Ovary (tissue), 7 donors: ENCODE measurements at regions not wholly inside any gene's neighbourhood (a gene's known extent, or its start where the extent isn't known, plus 50 kb on each side); places are given as distances from the start of the nearest gene placed in this dataset.

Experiments used
- DNase-seq, 5 donors: peaks; one replicate each; pipeline ENCODE4 v3.0.0-alpha.2; 2019 to 2020
- H3K27ac ChIP-seq, 2 donors: fragments of 200-600 bp; one replicate each; pipeline versions ENCODE4 v1.5.1 to v1.8.0; 2019 to 2022
- H3K27me3 ChIP-seq: fragments of 200-600 bp; one replicate; pipeline ENCODE4 v1.8.0; 2022
- H3K36me3 ChIP-seq: fragments of 200-600 bp; sonication (generic); one replicate; pipeline ENCODE4 v1.5.1; 2019
- H3K4me1 ChIP-seq: one replicate; pipeline ENCODE4 v1.8.1; 2013; ENCODE audit warnings: mild to moderate bottlenecking, moderate library complexity; ENCODE audit not compliant: insufficient read depth
- H3K4me3 ChIP-seq: fragments of 200-600 bp; sonication (generic); one replicate; pipeline ENCODE4 v1.5.1; 2017
- H3K9me3 ChIP-seq, 2 donors: fragments of 200-600 bp in 1 of 2; sonication (generic) in 1 of 2; one replicate each; pipeline versions ENCODE4 v1.5.1 to v1.8.1; 2013 to 2019; ENCODE audit warnings: mild to moderate bottlenecking in 1 of 2, moderate library complexity in 1 of 2
- CTCF ChIP-seq, 3 donors: fragments of 450-650 bp in 2 of 3; fragments of 200-600 bp in 1 of 3; IDR thresholded peaks; one replicate each; pipeline versions ENCODE4 v1.5.1 to v1.8.0; 2016 to 2022; ENCODE audit warnings: antibody characterized with exemption in 3 of 3, mild to moderate bottlenecking in 1 of 3
- EP300 ChIP-seq: sonication (generic); formaldehyde crosslinking; IDR thresholded peaks from one replicate; pipeline ENCODE4 v1.6.1; 2017; ENCODE audit warnings: antibody characterized with exemption
- POLR2A ChIP-seq: fragments of 450-650 bp; IDR thresholded peaks from one replicate; pipeline ENCODE4 v1.6.1; 2017; ENCODE audit warnings: antibody characterized with exemption, mild to moderate bottlenecking, moderate library complexity
- WGBS, 3 donors: extraction: QIAGEN DNeasy Blood & Tissue Kit in 1 of 3; methylation state at CpG; one replicate each; pipeline versions ENCODE4 v1.1.5 to v1.1.7; 2013 to 2017; 5-methylcytosine and 5-hydroxymethylcytosine counted together
- intact Hi-C, 4 donors: fragments of 100-400 bp; cut with DNase I; formaldehyde crosslinking; loops; one replicate each; pipeline versions ENCODE4 v1.11.0 to v1.15.1; 2022 to 2023
- donor health status: DM: no; HTN: no; CAD: no; lungs with moderate emphysema.
- donor health status: DM: no; HTN: no; CAD: no.
- donor health status: Bipolar disorder and iron deficiency.
- donor health status: DM: no; HTN: no; CAD: no.
- donor health status: DM: yes; HTN: yes; CAD: no.

GRCh38 chr21:15443740-15444117 is 286.1 kb upstream of the USP25 start:
- Histone ChIP-seq H3K36me3 (no peaks in the 10 kb centered on the region), H3K27ac (no peak overlapping the region), H3K4me1 (no peaks in the 10 kb centered on the region), H3K9me3 (no peaks in the 10 kb centered on the region), H3K4me3 (no peak overlapping the region), H3K27me3 (no peaks in the 10 kb centered on the region)
- DNase-seq: no peak
- intact Hi-C loops: no loop called here
- TF ChIP-seq CTCF (IDR thresholded peaks at IDR 0.05) (no peak), POLR2A (no peak), EP300 (no peak)
- whole genome bisulfite sequencing, 3 donors: 14 to 28% (median 20%) methylated on average over 2 of the region's 2 CpGs

DNA sequence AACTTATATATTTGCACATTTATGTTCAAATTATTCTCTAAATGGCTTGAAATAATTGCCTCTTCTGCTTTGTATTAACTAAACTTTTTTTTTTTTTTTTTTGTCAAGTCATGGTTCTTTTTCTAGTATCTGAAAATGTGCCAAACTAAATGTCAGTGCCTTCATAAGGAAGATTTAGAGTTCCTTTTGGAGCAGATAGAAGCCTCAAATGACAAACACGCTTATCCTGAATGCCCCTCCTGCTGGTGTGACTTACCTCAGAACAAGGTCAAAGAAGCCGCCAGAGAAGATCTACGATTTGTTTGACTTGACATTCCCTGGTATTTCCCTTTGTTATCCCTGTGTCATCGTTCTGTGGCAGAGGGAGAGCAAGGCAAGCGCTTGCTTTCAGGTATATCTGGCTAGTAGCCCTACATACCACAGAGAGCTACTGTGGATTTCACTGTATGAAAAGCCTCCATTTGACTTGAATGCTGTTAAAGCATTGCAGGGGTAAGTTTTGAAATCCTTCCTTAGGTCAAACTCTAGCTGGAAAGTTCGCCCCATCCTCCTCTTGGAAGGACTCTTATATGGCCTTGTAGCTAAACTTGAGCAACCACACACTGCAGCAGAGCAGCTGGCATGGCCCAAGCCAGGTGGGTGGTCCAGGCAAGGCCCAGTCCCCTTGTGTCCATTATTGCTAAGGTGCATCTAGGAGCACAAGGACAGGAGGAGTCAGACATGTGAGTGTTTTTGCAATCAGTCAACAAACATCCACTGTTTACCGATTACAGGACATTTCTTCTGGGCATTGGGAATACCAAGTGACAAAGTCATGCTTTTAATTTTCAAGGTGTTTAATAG is 285.4 kb upstream of the USP25 start:
- no peaks in the 10 kb centered on the region for H3K27me3 ChIP-seq
- H3K27ac ChIP-seq: no peak overlapping the region
- H3K9me3 ChIP-seq: no peaks in the 10 kb centered on the region
- 66 to 71% (median 69%) methylated on average over 7 of the region's 7 CpGs for WGBS, 3 donors
- no peaks in the 10 kb centered on the region for H3K4me1 ChIP-seq
- no peak for DNase-seq
- H3K4me3 ChIP-seq: no peak overlapping the region
- intact Hi-C loops: no loop called here
- no peak for TF ChIP-seq POLR2A
- TF ChIP-seq EP300: no peak
- no peak for TF ChIP-seq CTCF (IDR thresholded peaks at IDR 0.05)
- no peaks in the 10 kb centered on the region for H3K36me3 ChIP-seq

GRCh38 chr21:15445327-15445726 is 284.5 kb upstream of the USP25 start:
- no peak overlapping the region for H3K4me3 ChIP-seq
- no peaks in the 10 kb centered on the region for H3K36me3 ChIP-seq
- no peaks in the 10 kb centered on the region for H3K4me1 ChIP-seq
- 90 to 97% (median 94%) methylated on average over 2 of the region's 2 CpGs for WGBS, 3 donors
- TF ChIP-seq POLR2A (no peak), CTCF (IDR thresholded peaks at IDR 0.05) (no peak), EP300 (no peak)
- no peaks in the 10 kb centered on the region for H3K27me3 ChIP-seq
- no peak overlapping the region for H3K27ac ChIP-seq
- intact Hi-C loops: no loop called here
- no peaks in the 10 kb centered on the region for H3K9me3 ChIP-seq
- DNase-seq: no peak

- no peaks in the 10 kb centered on the region for H3K27me3 ChIP-seq
- intact Hi-C loops: no loop called here
- no peak for DNase-seq
- H3K36me3 ChIP-seq: no peaks in the 10 kb centered on the region
- no peak overlapping the region for H3K4me3 ChIP-seq
- no peak for TF ChIP-seq CTCF (IDR thresholded peaks at IDR 0.05)
- TF ChIP-seq POLR2A: no peak
- no peak for TF ChIP-seq EP300
- H3K27ac ChIP-seq: no peak overlapping the region
- 71 to 78% (median 77%) methylated on average over 3 of the region's 3 CpGs for WGBS, 3 donors
- H3K9me3 ChIP-seq: no peaks in the 10 kb centered on the region
- H3K4me1 ChIP-seq: no peaks in the 10 kb centered on the region
Observed at GRCh38 chr21:15446223-15446622, 283.6 kb upstream of the USP25 start.
